ENCODE measurements at regions not wholly inside any gene's neighbourhood (a gene's known extent, or its start where the extent isn't known, plus 50 kb on each side); places are given as distances from the start of the nearest gene placed in this dataset.

DNA sequence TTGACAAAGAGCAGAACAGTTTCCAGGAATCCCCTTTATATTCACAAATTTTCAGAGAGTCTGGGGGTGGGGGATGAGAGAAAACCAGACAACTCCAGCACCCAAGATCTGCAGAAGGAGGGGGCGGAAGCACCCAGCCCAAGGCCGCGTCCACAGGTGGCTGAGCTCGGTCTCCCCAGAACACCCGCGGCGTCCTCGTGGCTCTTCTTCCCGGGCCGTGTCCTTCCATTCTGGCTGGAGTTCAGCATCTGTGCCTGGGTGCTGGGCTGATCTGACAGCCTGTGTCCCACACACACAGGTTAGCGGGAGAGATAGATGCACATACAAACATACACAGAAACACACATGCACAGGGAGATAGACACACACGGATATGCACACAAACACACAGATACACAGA, 455.8 kb upstream of the SALL3 start:
- no peaks in the 10 kb centered on the region for H3F3A ChIP-seq (ENCODE audit: insufficient read depth, low read length, poor library complexity, severe bottlenecking)
- no peak overlapping the region for H3K27ac ChIP-seq (ENCODE audit: low read length)
- no peaks in the 10 kb centered on the region for H3K79me2 ChIP-seq (replicated peaks; ENCODE audit: insufficient read depth, low read length)
- TF ChIP-seq POLR2AphosphoS5 (IDR thresholded peaks at IDR 0.05): no peak
- TF ChIP-seq EP300 (conservative IDR thresholded peaks at IDR 0.05; ENCODE audit: poor library complexity, severe bottlenecking): no peak
- TF ChIP-seq RAD21 (conservative IDR thresholded peaks at IDR 0.05): no peak
- no peak for TF ChIP-seq SMC3 (conservative IDR thresholded peaks at IDR 0.05; ENCODE audit: poor library complexity)
- TF ChIP-seq TAF1 (IDR thresholded peaks at IDR 0.05; ENCODE audit: low read depth): no peak
- TF ChIP-seq MXI1 (conservative IDR thresholded peaks at IDR 0.05; ENCODE audit: poor library complexity, severe bottlenecking): no peak
- TF ChIP-seq, protein P1, sequence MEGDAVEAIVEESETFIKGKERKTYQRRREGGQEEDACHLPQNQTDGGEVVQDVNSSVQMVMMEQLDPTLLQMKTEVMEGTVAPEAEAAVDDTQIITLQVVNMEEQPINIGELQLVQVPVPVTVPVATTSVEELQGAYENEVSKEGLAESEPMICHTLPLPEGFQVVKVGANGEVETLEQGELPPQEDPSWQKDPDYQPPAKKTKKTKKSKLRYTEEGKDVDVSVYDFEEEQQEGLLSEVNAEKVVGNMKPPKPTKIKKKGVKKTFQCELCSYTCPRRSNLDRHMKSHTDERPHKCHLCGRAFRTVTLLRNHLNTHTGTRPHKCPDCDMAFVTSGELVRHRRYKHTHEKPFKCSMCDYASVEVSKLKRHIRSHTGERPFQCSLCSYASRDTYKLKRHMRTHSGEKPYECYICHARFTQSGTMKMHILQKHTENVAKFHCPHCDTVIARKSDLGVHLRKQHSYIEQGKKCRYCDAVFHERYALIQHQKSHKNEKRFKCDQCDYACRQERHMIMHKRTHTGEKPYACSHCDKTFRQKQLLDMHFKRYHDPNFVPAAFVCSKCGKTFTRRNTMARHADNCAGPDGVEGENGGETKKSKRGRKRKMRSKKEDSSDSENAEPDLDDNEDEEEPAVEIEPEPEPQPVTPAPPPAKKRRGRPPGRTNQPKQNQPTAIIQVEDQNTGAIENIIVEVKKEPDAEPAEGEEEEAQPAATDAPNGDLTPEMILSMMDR (IDR thresholded peaks at IDR 0.05; ENCODE audit: poor library complexity, severe bottlenecking): no peak
- no peak for TF ChIP-seq EZH2 (IDR thresholded peaks at IDR 0.05; ENCODE audit: borderline replicate concordance, insufficient read depth, low read length, poor library complexity, severe bottlenecking)
- TF ChIP-seq, protein P2, sequence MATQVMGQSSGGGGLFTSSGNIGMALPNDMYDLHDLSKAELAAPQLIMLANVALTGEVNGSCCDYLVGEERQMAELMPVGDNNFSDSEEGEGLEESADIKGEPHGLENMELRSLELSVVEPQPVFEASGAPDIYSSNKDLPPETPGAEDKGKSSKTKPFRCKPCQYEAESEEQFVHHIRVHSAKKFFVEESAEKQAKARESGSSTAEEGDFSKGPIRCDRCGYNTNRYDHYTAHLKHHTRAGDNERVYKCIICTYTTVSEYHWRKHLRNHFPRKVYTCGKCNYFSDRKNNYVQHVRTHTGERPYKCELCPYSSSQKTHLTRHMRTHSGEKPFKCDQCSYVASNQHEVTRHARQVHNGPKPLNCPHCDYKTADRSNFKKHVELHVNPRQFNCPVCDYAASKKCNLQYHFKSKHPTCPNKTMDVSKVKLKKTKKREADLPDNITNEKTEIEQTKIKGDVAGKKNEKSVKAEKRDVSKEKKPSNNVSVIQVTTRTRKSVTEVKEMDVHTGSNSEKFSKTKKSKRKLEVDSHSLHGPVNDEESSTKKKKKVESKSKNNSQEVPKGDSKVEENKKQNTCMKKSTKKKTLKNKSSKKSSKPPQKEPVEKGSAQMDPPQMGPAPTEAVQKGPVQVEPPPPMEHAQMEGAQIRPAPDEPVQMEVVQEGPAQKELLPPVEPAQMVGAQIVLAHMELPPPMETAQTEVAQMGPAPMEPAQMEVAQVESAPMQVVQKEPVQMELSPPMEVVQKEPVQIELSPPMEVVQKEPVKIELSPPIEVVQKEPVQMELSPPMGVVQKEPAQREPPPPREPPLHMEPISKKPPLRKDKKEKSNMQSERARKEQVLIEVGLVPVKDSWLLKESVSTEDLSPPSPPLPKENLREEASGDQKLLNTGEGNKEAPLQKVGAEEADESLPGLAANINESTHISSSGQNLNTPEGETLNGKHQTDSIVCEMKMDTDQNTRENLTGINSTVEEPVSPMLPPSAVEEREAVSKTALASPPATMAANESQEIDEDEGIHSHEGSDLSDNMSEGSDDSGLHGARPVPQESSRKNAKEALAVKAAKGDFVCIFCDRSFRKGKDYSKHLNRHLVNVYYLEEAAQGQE (IDR thresholded peaks at IDR 0.05; ENCODE audit: borderline replicate concordance): no peak
- H3K9ac ChIP-seq (ENCODE audit: low read length): no peak overlapping the region
- H4K20me1 ChIP-seq (ENCODE audit: insufficient read depth): no peaks in the 10 kb centered on the region
- peaks cover 3% of the 10 kb centered on the region for H3K9me3 ChIP-seq (ENCODE audit: low read length)
- no peak overlapping the region for H2AFZ ChIP-seq (ENCODE audit: low read depth, low read length)
- no peaks in the 10 kb centered on the region for H3K9me2 ChIP-seq (ENCODE audit: insufficient read depth, low read length)
- H3K4me2 ChIP-seq (ENCODE audit: low read length): no peak overlapping the region
- H3K27me3 ChIP-seq (ENCODE audit: insufficient read depth, low read depth, low read length): no peaks in the 10 kb centered on the region
- H3K4me3 ChIP-seq (ENCODE audit: low read length): no peak overlapping the region
- no peaks in the 10 kb centered on the region for H3K36me3 ChIP-seq (ENCODE audit: insufficient read depth, low read length)

DNA sequence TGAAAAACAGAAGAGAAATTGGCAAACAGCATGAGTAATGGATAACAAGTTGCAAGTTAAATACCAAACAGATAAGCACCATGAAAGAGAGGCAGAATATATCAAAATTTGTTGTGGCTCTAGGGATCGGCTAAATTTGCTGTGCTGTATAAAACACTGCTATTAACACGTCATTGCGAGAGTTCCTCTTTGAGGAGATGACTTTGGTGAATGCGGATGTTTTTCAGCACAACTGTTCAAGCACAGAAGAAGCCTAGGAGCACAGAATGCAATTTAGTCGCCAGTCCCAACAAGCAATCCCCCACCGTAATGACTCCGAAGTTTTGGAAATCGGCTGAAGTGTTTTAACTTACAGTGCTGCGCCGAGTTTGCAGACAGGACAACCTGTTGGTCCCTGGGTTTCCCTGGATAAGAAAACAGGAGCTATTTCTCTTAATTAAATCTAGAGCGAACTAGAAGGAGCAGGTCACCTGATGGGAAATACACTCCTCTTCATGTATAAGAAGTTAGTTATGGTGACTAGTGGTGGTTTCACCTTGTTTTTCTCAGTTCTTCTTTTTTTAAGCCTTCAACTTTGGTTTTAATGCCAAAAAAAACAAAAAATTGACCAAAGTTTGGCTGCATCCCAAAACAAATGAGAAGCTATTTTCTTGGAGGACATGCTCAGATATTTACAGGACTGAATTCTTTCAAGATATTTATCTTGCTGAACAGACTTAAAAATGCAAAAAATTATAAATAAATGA, 454.1 kb upstream of the SALL3 start:
- H2AFZ ChIP-seq (ENCODE audit: low read depth, low read length): no peak overlapping the region
- H3K9ac ChIP-seq (ENCODE audit: low read length): no peak overlapping the region
- no peaks in the 10 kb centered on the region for H4K20me1 ChIP-seq (ENCODE audit: insufficient read depth)
- no peak overlapping the region for H3K4me3 ChIP-seq (ENCODE audit: low read length)
- no peaks in the 10 kb centered on the region for H3K36me3 ChIP-seq (ENCODE audit: insufficient read depth, low read length)
- H3K9me3 ChIP-seq (ENCODE audit: low read length): peaks cover 3% of the 10 kb centered on the region
- TF ChIP-seq, protein P2 (IDR thresholded peaks at IDR 0.05; ENCODE audit: borderline replicate concordance): no peak
- TF ChIP-seq, protein P1 (IDR thresholded peaks at IDR 0.05; ENCODE audit: poor library complexity, severe bottlenecking): no peak
- no peak for TF ChIP-seq RAD21 (conservative IDR thresholded peaks at IDR 0.05)
- TF ChIP-seq MXI1 (conservative IDR thresholded peaks at IDR 0.05; ENCODE audit: poor library complexity, severe bottlenecking): no peak
- TF ChIP-seq POLR2AphosphoS5 (IDR thresholded peaks at IDR 0.05): no peak
- no peak for TF ChIP-seq TAF1 (IDR thresholded peaks at IDR 0.05; ENCODE audit: low read depth)
- TF ChIP-seq EP300 (conservative IDR thresholded peaks at IDR 0.05; ENCODE audit: poor library complexity, severe bottlenecking): no peak
- no peak for TF ChIP-seq SMC3 (conservative IDR thresholded peaks at IDR 0.05; ENCODE audit: poor library complexity)
- no peak for TF ChIP-seq EZH2 (IDR thresholded peaks at IDR 0.05; ENCODE audit: borderline replicate concordance, insufficient read depth, low read length, poor library complexity, severe bottlenecking)
- H3K27me3 ChIP-seq (ENCODE audit: insufficient read depth, low read depth, low read length): no peaks in the 10 kb centered on the region
- no peak overlapping the region for H3K4me2 ChIP-seq (ENCODE audit: low read length)
- no peak overlapping the region for H3K27ac ChIP-seq (ENCODE audit: low read length)
- H3K79me2 ChIP-seq (replicated peaks; ENCODE audit: insufficient read depth, low read length): no peaks in the 10 kb centered on the region
- H3K9me2 ChIP-seq (ENCODE audit: insufficient read depth, low read length): no peaks in the 10 kb centered on the region
- no peaks in the 10 kb centered on the region for H3F3A ChIP-seq (ENCODE audit: insufficient read depth, low read length, poor library complexity, severe bottlenecking)
